GM12872 (cell line): ENCODE measurements at regions not wholly inside any gene's neighbourhood (a gene's known extent, or its start where the extent isn't known, plus 50 kb on each side); places are given as distances from the start of the nearest gene placed in this dataset.

Experiments
- TF ChIP-seq, protein P1 (sequence below): IDR thresholded peaks from 3 replicates; pipeline ENCODE4 v1.5.1; 2011; ENCODE audit warnings: low read depth, mild to moderate bottlenecking, low read length, moderate library complexity; ENCODE audit not compliant: insufficient read depth

DNA sequence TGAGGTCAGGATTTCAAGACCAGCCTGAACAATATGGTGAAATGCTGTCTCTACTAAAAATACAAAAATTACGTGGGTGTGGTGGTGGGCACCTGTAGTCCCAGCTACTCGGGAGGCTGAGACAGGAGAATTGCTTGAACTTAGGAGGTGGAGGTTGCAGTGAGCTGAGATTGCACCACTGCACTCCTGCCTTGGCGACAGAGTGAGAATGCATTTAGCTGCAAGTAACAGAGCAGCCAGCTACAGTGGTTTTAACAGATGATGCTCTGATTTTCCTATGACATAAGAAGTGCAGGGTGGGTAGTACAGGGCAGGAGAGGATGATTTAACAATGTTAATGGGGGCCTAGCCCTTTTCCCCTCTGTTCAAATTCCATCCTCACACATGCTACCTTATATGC, 267.9 kb downstream of the RPLP1 start:
- TF ChIP-seq, protein P1, sequence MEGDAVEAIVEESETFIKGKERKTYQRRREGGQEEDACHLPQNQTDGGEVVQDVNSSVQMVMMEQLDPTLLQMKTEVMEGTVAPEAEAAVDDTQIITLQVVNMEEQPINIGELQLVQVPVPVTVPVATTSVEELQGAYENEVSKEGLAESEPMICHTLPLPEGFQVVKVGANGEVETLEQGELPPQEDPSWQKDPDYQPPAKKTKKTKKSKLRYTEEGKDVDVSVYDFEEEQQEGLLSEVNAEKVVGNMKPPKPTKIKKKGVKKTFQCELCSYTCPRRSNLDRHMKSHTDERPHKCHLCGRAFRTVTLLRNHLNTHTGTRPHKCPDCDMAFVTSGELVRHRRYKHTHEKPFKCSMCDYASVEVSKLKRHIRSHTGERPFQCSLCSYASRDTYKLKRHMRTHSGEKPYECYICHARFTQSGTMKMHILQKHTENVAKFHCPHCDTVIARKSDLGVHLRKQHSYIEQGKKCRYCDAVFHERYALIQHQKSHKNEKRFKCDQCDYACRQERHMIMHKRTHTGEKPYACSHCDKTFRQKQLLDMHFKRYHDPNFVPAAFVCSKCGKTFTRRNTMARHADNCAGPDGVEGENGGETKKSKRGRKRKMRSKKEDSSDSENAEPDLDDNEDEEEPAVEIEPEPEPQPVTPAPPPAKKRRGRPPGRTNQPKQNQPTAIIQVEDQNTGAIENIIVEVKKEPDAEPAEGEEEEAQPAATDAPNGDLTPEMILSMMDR = no peak

DNA sequence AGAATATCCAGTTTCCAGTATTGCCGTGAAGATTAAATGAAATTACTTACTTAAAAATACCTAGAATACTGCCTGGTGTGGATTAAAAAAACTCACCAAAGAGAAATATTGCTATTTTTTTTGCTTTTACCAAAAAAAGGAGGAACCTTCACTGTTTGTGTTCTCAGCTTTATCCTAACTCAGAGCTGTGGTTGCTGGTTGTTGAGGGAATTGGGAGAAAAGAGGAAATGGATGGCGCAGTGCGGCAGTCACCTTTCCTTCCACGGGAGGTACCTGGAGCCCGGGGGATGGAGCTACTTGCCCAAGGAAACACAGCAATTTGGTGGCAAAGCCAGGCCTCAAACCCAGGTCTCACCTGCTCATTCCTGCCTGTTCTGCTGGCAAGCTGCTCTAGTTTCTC, 270.3 kb downstream of the RPLP1 start:
- TF ChIP-seq, protein P1 = no peak

DNA sequence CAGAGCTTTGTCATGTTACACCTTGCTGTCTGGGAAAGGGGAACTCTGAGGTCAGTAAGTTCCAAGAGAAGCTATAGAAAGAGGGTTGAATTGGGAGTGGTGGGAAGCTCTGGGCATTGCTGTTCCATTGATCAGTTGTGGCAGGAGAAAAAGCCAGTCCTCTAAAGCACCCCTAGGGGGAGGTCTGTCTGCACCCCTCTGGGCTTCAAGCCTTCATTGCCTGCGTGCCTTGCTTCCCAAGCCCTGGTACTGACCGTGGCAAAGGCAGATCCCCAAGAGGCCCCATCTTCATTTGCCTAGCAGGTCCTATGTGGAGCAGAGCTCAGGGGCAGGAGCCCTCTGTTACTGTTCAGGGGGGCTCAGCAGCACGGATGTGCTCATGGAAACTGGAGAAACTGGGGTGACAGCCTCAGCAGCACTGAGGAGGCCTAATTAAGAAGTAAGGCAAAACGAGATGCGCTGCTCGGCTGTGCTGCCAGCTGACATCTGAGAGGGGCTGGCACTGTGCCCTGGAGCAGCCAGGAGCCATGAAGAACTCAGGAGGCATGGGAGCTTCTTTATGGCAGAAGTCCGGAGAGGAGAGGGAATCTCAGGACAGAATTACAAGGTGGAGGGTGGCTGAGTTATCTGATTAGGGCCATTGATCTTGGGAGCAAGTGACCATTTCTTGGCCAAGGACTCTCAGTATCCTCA, 270.9 kb downstream of the RPLP1 start:
- TF ChIP-seq, protein P1 = peak; percentile 47; the same call in 2 of the 3 replicates

DNA sequence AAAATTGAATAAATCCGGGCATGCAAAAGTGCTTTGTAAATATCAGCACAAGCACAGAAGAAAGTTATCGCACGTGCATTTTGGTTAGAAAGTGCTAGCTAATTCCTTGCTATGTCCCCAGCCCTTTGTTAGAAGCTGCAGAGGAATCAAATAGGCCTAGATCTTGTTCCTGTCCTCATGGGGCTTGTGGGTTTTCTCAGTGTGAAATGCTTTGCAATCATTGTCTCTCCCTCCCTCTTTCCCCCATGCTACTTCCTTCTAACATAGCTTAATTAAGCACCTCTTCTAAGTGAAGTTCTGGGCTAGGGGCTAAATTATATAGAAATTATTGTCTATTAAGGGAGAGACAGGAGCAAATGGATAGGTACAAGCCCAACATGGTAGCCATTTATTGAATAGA, 271.7 kb downstream of the RPLP1 start:
- TF ChIP-seq, protein P1 = no peak

DNA sequence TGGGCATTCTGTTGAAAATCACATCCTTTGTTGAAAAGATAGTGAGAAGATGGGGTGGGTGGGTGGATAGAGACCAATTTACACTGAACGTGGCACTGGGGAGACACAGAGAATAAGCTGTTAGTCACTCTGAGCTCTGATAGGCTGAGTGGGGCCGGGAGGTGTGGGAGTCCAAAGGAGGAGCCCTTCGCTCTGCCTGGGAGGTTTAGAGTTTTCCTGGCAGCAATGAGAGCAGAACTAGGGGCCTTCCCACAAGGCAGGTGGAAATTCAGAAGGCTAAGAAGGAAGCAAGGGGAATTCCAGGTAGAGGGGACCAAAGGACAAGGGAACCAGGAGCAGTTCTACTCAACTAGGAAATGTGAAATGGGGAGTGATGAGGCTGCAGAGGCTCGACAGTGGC, 272.7 kb downstream of the RPLP1 start:
- TF ChIP-seq, protein P1 = no peak

DNA sequence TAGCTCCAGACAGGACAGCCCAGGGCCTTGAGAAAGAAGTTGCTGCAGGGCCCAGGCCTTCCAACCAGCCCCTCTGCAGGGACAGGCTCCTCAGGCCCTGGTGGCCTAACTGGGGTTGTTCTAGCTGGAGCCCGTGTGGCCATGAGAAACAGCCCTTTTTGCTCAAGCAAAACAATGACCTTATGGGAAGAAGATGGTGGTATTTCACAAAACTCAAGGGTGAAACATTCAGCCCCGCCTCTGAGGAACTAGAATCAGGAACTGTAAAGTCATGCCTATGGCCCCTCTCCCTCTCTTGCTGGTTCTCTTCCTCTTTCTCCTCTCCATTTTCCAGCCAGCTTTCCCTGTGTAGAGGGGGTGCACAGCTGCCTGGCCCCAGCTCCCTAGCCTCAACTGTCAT, 273.3 kb downstream of the RPLP1 start:
- TF ChIP-seq, protein P1 = no peak

DNA sequence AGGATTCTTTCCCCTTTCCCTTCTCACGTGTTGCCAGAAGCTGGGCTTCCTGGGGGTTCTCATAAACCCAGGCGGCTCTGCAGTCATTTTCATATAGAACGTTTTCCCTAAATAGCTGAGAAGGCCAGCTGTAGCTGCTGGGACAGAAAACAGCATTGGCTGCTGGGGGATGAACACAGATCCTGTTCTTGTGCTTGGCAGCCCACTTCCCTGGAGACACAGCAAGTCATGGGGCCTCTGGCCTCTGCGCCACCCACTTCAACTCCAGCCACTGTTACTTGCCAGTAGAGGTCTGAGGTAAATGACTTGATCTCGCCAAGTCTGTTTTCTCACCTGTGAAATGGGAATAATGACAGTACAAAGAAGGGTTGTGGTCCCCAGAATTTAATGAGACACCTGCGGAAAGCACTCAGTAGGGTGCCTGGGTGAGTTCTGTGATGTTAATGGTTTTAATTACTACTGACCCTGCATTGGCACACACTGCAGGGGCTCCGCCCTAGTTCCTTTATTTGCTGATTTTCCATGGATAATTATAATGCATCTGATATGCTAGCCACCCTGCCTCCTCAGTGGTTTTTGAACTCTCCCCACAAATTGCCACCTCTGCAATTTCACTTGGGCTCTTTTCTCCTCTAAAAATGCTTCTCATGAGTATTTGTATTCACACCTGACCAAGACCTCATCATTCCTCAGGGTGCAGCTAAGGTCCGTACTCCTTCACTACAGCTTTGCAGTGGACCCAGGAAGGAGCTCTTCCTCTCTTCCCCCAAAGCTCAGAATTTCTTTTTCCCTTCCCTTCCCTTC, 274.7 kb downstream of the RPLP1 start:
- TF ChIP-seq, protein P1 = no peak
